ENCODE measurements at regions not wholly inside any gene's neighbourhood (a gene's known extent, or its start where the extent isn't known, plus 50 kb on each side); places are given as distances from the start of the nearest gene placed in this dataset.

DNA sequence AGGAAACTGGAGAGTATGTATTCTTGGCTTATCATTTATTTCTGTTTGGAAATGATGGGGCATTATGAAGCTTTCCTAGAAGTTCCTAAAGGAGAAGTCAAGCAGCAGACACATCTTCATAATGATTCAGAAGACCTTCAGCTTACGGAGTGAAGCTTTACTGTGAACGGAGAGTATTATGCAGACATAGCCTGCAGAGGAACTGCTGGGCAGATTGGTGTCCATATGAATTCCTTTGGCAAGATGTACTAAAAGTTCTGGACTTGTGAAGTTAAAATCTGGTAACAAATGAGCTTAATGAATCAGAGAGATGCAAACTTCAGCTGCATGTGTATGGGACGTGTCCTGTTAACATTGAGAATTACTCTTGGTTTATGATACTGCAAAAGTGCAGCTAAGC lies 60.1 kb downstream of the NABP1 start:
- Mint-ChIP-seq H3K27me3 (no peaks in the 10 kb centered on the region), H3K36me3 (ENCODE audit: insufficient read depth) (no peaks in the 10 kb centered on the region)

DNA sequence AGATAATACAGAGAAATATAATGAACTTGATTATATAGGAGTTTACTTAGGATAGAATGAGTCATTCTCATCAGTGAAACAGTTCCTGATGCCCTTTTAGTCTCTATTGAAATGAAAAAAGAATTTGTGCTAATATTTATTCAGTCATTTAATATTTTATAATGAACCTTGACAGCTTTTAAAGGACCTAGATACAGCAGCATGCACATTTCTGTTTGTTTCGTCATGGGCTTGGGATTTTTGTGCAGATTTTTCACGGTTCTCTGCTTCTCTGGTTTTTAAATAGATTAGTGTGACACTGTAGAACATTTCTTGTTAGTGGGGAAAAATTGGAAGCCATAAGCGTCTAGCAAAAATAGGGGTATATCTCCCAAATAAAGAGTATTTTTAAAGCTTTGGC lies 60.7 kb downstream of the NABP1 start:
- Mint-ChIP-seq H3K27ac (no peak overlapping the region), H3K9me3 (ENCODE audit: low read depth) (peaks cover 4% of the 10 kb centered on the region), H3K36me3 (ENCODE audit: insufficient read depth) (no peaks in the 10 kb centered on the region), H3K4me1 (ENCODE audit: low read depth) (peaks cover 2% of the 10 kb centered on the region), H3K27me3 (no peaks in the 10 kb centered on the region), H3K4me3 (ENCODE audit: low read depth) (no peak overlapping the region)
- DNase-seq (ENCODE audit: low spot score, unreplicated experiment), result no peak
- TF ChIP-seq, protein P1, sequence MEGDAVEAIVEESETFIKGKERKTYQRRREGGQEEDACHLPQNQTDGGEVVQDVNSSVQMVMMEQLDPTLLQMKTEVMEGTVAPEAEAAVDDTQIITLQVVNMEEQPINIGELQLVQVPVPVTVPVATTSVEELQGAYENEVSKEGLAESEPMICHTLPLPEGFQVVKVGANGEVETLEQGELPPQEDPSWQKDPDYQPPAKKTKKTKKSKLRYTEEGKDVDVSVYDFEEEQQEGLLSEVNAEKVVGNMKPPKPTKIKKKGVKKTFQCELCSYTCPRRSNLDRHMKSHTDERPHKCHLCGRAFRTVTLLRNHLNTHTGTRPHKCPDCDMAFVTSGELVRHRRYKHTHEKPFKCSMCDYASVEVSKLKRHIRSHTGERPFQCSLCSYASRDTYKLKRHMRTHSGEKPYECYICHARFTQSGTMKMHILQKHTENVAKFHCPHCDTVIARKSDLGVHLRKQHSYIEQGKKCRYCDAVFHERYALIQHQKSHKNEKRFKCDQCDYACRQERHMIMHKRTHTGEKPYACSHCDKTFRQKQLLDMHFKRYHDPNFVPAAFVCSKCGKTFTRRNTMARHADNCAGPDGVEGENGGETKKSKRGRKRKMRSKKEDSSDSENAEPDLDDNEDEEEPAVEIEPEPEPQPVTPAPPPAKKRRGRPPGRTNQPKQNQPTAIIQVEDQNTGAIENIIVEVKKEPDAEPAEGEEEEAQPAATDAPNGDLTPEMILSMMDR (IDR thresholded peaks at IDR 0.05; ENCODE audit: unreplicated experiment), result no peak

More for the DNA sequence above, 60.1 kb downstream of the NABP1 start:
- no peak for DNase-seq (ENCODE audit: low spot score, unreplicated experiment)
- Mint-ChIP-seq H3K27ac (no peak overlapping the region), H3K9me3 (ENCODE audit: low read depth) (peaks cover under 1% of the 10 kb centered on the region), H3K4me3 (ENCODE audit: low read depth) (no peak overlapping the region), H3K4me1 (ENCODE audit: low read depth) (no peaks in the 10 kb centered on the region)
- TF ChIP-seq, protein P1 (IDR thresholded peaks at IDR 0.05; ENCODE audit: unreplicated experiment), result no peak

DNA sequence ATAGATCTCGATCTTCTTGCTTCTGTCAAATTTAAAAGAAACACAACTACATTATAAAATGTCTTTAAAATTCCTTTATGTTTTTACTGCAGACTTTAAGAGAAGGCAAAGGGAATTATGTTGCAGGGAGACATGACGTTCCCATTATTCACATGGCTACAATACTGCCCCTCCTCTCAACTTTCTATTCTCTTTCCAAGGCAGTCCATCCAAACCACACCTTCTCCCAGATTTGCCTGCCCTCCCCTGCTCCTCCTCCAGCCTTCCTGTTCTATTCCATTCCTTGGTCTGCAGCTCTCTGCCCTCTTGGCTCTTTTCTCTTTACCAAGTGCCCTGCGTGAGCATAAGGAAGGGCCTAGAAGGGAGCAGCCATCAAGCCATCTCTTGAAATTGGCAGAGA lies 61.3 kb downstream of the NABP1 start:
- no peak for DNase-seq (ENCODE audit: low spot score, unreplicated experiment)
- Mint-ChIP-seq H3K27ac (no peak overlapping the region), H3K4me1 (ENCODE audit: low read depth) (peaks cover 2% of the 10 kb centered on the region), H3K4me3 (ENCODE audit: low read depth) (no peak overlapping the region), H3K9me3 (ENCODE audit: low read depth) (peaks cover 4% of the 10 kb centered on the region), H3K27me3 (no peaks in the 10 kb centered on the region), H3K36me3 (ENCODE audit: insufficient read depth) (no peaks in the 10 kb centered on the region)
- TF ChIP-seq, protein P1 (IDR thresholded peaks at IDR 0.05; ENCODE audit: unreplicated experiment), result no peak

DNA sequence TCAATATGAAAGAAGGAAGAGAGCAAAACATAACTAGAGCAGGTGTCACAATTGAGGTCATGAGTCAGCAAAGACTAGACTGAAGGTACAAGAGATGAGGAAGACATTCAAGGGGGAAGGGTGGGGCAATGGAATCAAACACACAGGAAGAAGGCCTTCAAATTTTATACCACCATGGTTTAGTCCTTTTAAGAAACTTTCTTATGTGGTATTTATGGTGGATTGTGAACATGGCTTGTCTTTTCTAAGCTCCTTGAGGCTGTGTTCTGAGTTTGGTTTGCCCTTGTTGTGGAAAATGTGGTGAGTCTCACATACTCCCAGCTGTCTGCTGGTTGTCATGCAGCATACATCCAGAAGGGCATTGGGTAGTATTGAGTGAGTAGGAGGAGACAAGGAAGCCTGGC lies 62.1 kb downstream of the NABP1 start:
- no peak for DNase-seq (ENCODE audit: low spot score, unreplicated experiment)
- Mint-ChIP-seq H3K9me3 (ENCODE audit: low read depth) (peaks cover 4% of the 10 kb centered on the region), H3K36me3 (ENCODE audit: insufficient read depth) (no peaks in the 10 kb centered on the region), H3K4me3 (ENCODE audit: low read depth) (no peak overlapping the region), H3K27ac (no peak overlapping the region), H3K27me3 (no peaks in the 10 kb centered on the region), H3K4me1 (ENCODE audit: low read depth) (peaks cover 2% of the 10 kb centered on the region)
- TF ChIP-seq, protein P1 (IDR thresholded peaks at IDR 0.05; ENCODE audit: unreplicated experiment), result no peak

DNA sequence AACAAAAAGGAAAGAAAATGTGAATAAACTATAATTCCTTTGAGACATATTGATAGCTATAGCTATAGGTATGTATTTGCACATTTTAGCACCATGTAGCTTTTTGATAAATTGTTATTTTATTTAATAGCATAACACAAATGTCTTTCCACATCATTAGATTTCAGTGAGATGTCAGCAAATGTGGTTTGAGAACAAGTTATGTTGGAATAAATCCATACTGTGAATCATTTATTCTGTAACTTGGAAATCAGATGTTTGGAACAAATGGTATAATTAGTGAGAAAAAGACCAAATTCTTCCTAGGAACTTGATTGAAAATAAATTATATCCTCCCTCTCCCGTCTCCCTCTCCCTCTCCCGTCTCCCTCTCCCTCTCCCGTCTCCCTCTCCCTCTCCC lies 62.8 kb downstream of the NABP1 start:
- H3K36me3 Mint-ChIP-seq (ENCODE audit: insufficient read depth), result no peaks in the 10 kb centered on the region
- TF ChIP-seq, protein P1 (IDR thresholded peaks at IDR 0.05; ENCODE audit: unreplicated experiment), result no peak
- peaks cover 2% of the 10 kb centered on the region for H3K4me1 Mint-ChIP-seq (ENCODE audit: low read depth)
- no peak overlapping the region for H3K27ac Mint-ChIP-seq
- no peak overlapping the region for H3K4me3 Mint-ChIP-seq (ENCODE audit: low read depth)
- peaks cover 4% of the 10 kb centered on the region for H3K9me3 Mint-ChIP-seq (ENCODE audit: low read depth)
- no peak for DNase-seq (ENCODE audit: low spot score, unreplicated experiment)
- H3K27me3 Mint-ChIP-seq, result no peaks in the 10 kb centered on the region

All from progenitor cell of endocrine pancreas (in vitro differentiated cells).